ENCODE measurements at regions not wholly inside any gene's neighbourhood (a gene's known extent, or its start where the extent isn't known, plus 50 kb on each side); places are given as distances from the start of the nearest gene placed in this dataset.
"Not testable (repeated sequence)": the region's sequence is repeated elsewhere in the genome, so short reads cannot be mapped to it uniquely, and the experiment has no call there.

- DNase-seq (ENCODE audit: low spot score) = no peak
These were observed 177.2 kb upstream of the OR13F1 start for GRCh38 chr9:104326912-104327311.

GRCh38 chr9:104329245-104329644, 174.8 kb upstream of the OR13F1 start:
- no peak for DNase-seq (ENCODE audit: low spot score)

DNA sequence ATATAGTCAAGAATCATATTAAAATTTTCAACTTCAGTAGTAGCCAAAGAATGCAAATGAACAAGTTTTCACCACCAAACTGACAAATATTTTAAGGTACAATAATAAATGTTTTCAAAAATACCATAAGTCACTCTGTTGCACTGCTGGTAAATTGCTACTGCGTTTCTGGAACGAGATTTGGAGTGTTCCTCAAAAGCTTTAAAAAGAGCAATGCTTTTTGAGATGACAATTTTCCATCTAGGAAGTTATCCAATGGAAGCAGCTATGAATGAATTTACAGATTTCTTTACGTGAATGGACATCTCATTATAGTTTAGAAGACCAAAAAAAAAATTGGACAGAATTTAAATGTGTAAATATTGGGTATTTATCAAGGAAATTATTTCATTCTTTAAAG, 173.2 kb upstream of the OR13F1 start:
- DNase-seq (ENCODE audit: low spot score) = no peak

DNA sequence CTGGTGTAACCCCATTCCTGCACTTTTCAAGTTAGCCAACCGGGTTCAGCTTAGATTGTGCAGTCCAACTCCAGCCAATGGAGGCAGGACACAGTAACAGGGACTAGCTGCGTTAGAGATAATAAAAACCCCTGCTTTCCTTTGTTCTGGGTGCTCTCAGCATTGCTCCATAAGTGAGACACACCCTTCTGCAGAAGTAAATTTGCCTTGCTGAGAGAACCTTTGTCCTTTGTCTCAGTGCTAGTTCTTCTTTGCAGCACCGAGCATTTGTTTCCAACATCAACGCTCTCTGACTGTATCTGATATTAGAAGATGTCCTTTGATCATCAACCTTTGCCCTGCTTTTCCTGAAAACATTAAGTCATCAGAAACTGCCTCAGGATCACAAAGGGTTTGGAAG, 169.5 kb upstream of the OR13F1 start:
- no peak for DNase-seq (ENCODE audit: low spot score)

GRCh38 chr9:104339692-104340091, 164.4 kb upstream of the OR13F1 start:
- DNase-seq (ENCODE audit: low spot score) = no peak

- no peak for DNase-seq (ENCODE audit: low spot score)
These were observed 161.5 kb upstream of the OR13F1 start for GRCh38 chr9:104342552-104342951.

DNA sequence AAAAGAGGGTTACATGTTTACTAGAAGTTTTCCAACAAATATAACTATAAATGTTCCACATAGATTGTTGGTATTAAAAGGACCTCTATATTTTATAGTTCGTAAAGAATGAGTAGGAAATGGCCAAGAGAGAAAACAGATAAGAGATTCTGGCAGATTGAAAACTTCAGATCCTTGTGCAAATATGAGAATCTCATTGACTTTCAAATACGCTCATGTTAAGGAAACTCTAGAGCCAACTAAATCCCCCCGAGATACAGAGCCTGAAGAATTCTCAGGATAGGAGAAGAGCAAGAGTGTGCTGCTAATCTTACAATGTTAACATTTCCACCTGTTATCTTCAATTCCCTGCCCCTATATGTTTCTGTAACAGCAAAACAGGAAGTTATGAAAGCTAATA, 159.0 kb upstream of the OR13F1 start:
- DNase-seq (ENCODE audit: low spot score) = no peak

- DNase-seq (ENCODE audit: low spot score) = no peak
These were observed 153.5 kb upstream of the OR13F1 start for GRCh38 chr9:104350541-104350940.

- no peak for DNase-seq (ENCODE audit: low spot score)
These were observed 152.3 kb upstream of the OR13F1 start for GRCh38 chr9:104351726-104352125.

DNA sequence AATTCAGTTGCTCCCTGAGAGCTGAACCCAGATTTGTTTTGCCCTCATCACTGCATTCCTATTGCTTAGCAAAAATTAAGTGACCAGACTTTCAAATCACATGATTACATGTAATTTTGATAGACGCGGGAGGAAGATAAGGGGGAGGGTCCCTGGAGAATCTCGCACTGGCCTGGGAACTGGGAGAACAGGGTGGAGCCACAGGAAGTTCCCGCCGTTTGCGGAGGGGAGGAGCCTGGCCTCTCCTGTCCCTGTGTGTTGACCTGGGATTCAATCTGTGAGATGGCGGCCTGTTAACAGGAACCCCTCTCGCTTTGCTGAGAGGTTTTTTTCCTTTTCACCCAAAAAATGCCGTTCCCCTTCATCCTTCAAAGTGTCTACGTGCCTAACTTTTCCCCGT, 142.9 kb upstream of the OR13F1 start:
- DNase-seq (ENCODE audit: low spot score) = no peak

DNA sequence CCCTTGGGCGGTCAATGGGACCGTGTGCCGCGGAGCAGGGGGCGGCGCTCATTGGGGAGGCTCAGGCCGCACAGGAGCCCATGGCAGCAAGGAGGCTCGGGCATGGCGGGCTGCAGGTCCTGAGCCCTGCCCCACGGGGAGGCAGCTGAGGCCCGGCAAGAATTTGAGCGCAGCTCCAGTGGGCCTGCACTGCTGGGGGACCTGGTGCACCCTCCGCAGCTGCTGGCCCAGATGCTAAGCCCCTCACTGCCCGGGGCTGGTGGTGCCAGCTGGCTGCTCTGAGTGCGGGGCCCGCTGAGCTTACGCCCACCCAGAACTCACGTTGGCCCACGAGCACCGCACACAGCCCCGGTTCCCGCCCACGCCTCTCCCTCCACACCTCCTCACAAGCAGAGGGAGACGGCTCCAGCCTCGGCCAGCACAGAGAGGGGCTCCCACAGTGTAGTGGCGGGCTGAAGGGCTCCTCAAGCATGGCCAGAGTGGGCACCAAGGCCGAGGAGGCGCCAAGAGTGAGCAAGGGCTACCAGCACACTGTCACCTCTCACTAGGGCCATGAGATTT, 141.1 kb upstream of the OR13F1 start:
- DNase-seq (ENCODE audit: low spot score) = no peak

- DNase-seq (ENCODE audit: low spot score) = no peak
These were observed 136.6 kb upstream of the OR13F1 start for GRCh38 chr9:104367507-104367906.

- not testable (repeated sequence) for DNase-seq (ENCODE audit: low spot score)
These were observed 135.7 kb upstream of the OR13F1 start for GRCh38 chr9:104368318-104368717.

DNA sequence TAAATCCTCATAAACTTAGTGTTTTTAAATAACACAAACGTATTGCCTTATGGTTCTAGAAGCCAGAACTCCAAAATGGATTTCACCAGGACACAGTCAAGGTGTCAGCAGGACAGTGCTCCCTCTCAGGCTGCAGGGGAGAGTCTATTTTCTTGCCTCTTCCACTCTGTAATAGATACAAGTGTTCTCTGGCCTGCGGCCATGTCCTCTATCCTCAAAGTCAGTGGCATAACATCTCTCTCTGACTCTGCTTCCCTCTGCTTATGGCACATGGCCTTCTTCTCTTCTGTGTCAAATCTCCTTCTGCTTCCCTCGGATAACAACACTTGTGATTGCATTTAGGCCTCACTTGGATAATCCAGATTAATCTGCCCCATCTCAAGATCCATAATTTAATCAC, 129.4 kb upstream of the OR13F1 start:
- no peak for DNase-seq (ENCODE audit: low spot score)

GRCh38 chr9:104386013-104386412, 118.0 kb upstream of the OR13F1 start:
- no peak for DNase-seq (ENCODE audit: low spot score)

- peak; percentile 55 for DNase-seq (ENCODE audit: low spot score)
These were observed 117.5 kb upstream of the OR13F1 start for GRCh38 chr9:104386425-104387069.

- DNase-seq (ENCODE audit: low spot score) = no peak
These were observed 116.0 kb upstream of the OR13F1 start for GRCh38 chr9:104388071-104388470.

DNA sequence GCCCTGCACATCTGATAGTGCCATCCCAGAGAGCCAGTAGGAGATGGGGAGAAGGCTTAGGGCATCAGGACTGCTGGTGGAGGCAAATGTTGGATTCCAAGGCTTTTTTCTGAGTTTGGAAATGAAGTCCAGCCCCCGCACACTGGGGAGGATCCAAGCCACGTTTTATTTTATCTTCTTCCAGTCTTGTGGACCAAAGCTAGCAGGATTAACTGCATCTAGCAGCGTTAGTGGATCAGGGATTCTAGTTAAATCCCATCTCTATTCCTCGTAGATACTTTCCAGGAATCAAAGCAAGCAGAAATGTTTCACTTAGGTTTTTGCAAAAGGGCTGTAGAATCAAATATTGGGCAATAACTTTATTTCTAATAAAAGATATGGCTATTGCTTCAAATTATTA, 114.7 kb upstream of the OR13F1 start:
- DNase-seq (ENCODE audit: low spot score) = no peak

GRCh38 chr9:104394901-104395300, 109.2 kb upstream of the OR13F1 start:
- DNase-seq (ENCODE audit: low spot score) = not testable (repeated sequence)

DNA sequence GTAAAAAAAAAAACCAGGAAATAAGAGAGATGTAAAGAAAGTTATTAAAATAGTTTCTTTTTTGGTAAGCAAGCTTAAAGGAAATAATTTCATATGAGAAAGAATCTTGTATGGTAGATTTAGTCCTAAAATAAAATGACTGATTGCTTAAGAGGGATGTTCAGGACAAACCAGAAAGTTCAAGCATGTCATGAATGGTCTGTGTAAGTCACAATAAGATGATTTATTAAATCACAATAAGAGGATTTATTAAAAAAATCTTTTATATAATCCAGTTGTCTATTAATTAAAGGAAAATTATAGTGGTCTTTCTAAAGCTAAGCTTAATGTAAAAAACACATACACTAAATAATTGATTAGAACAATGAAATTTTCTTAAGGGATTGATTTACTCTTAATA, 91.8 kb upstream of the OR13F1 start:
- no peak for DNase-seq (ENCODE audit: low spot score)

GRCh38 chr9:104416470-104416869, 87.6 kb upstream of the OR13F1 start:
- DNase-seq (ENCODE audit: low spot score) = no peak

DNA sequence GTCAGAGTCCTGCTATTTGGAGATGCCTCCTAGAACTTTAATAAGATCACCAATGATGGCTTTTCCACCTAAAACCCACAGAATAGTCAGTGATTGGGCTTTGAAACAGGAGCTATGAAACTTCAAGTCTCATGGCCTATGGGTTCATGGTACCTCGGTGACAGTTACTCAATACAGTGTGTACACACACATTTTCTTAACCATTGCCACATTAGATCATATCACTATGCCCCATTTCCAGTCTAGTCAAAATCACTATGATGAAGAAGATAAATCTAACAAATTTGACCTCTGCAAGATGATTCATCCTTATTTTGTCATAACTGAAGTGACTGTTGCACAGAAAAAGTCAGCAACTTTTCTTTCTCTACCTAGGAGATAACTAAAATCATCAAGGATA, 86.8 kb upstream of the OR13F1 start:
- DNase-seq (ENCODE audit: low spot score) = no peak

DNA sequence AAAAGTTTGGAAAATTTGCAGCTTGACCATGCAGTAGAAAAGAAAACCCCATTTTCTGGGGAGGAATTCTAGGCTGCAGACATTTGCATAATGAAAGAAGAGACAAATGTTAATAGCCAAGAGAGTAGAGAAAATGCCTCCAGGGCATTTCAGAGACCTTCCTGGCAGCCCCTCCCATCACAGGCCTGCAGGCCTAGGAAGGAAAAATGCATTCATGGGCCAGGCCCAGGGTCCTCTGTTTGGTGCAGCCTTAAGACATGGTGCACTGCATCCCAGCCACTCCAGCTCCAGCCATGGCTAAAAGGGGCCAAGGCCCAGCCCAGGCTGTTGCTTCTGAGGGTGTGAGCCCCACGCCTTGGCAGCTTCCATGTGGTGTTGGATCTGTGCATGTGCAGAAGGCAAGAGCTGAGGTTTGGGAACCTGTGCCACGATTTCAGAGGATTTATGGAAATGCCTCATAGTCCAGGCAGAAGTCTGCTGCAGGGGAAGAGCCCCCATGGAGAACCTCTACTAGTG, 75.0 kb upstream of the OR13F1 start:
- DNase-seq (ENCODE audit: low spot score) = no peak

DNA sequence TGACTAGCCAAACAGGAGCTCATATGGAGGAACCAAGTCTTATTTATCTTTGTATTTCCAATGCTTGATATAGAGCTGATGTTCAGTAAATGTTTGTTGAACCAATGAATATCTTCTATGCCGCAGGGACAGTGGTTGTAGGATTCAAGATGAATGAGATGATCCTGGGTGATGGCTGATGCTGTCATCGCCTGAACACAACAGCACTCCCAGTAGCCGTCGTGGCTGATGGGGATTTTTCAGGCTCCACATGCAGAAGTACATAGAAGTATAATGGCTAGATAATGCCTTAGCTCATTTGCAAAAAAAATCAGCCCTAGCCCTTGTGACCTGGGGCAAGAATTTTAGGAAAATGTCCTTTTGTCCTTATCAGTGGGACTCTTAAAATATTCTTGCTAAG, 69.0 kb upstream of the OR13F1 start:
- DNase-seq (ENCODE audit: low spot score) = no peak

Data from kidney tubule cell (primary cell).